HG03135 (cell line): ENCODE measurements at regions not wholly inside any gene's neighbourhood (a gene's known extent, or its start where the extent isn't known, plus 50 kb on each side); places are given as distances from the start of the nearest gene placed in this dataset.
"Not testable (repeated sequence)": the region's sequence is repeated elsewhere in the genome, so short reads cannot be mapped to it uniquely, and the experiment has no call there.

ENCODE experiments used
- ATAC-seq: cut with Tn5 transposase; IDR thresholded peaks from one replicate; pipeline ENCODE4 v1.9.1; 2021; ENCODE audit warnings: mild to moderate bottlenecking, moderate library complexity; ENCODE audit not compliant: unreplicated experiment

GRCh38 chr13:66072097-66072496 is 1158.0 kb downstream of the PCDH9 start:
- not testable (repeated sequence) for ATAC-seq

GRCh38 chr13:66071608-66072007 is 1158.5 kb downstream of the PCDH9 start:
- ATAC-seq = no peak

DNA sequence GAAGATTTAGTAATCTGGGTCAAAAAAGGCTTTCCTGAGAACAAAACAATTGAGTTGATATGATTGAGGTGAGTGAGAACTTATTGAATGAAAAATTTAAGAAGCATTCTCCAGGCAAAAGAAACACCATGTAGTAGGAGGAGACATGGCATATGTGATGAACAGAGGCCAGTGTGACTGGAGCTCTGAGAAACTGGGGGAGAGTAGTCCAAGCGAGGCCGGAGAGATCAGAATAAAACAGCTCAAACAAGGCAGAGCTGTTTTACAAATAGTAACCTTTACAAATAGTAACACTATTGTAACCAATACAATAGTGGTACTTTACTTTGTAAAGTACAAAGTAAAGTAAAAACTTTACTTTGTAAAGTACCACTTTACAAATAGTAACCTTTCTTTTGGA is 1159.1 kb downstream of the PCDH9 start:
- ATAC-seq = no peak

GRCh38 chr13:66069570-66069969 is 1160.6 kb downstream of the PCDH9 start:
- ATAC-seq = no peak

GRCh38 chr13:66068683-66069082 is 1161.5 kb downstream of the PCDH9 start:
- ATAC-seq = no peak

GRCh38 chr13:66048888-66049287 is 1181.2 kb downstream of the PCDH9 start:
- no peak for ATAC-seq

GRCh38 chr13:66040506-66040905 is 1189.6 kb downstream of the PCDH9 start:
- no peak for ATAC-seq

DNA sequence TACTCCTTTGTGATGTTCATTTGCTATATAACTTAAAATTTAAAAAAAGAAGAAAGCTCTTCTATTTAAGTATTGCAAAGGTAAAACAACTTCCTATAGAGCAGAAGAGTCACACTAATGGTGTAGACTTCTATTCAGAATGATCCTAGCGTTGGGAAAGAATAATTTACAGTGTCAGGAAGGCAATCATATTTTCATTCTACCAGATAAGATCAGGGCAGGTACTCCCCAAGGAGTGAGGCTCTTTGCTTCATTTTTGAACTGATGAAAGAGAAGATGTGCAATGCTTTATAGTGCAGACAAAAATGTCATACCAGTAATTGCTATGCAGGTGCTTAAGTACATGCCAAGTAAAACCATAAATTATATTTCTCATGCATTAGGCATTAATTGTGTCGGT is 1193.0 kb downstream of the PCDH9 start:
- ATAC-seq = no peak

- no peak for ATAC-seq
These were observed 1193.5 kb downstream of the PCDH9 start for GRCh38 chr13:66036636-66037035.

DNA sequence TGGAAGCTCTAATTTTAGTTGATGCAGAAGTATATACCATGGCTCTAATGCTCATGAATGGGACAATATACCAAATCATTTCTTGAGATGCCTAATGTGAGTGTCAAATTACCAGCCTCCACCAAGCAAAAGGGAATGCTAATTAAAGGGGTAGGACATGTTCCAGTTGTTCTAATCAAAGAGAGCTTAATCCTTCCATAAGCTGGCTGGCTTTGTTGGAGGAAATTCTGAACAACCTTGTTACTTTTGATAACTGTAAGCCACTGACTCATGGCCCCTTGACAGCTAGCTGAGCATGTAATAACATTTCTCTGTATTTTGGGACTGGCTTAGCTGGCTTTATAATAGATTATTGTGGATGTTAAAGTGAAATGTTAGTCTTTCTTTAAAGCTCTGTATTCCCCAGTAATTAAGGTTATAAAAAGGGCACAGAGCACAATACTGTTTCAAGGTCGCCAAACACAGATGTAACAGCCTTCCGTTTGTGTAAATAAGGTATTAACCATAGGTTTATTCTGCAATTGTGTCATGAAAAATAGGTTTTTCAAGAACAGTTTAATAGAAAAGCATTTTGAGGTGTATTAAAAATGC is 1194.0 kb downstream of the PCDH9 start:
- no peak for ATAC-seq

DNA sequence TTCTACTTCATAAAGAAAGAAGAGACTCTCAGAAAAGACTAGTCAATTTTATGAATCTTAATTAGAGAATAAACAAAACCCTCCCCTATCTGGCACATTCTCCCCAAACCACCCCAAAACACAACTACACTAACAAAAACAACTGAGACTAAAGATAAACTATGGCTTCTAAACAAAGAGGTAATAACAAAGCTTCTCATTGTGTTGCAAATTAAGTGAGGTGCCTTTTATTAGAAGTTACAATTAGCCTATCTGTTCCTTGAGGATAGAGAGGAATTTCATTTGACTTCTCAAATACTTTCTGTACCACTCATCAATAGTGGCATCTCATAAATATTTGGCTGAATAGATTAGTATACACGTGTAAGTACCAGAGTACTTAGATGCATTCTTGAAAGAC is 1196.2 kb downstream of the PCDH9 start:
- no peak for ATAC-seq

GRCh38 chr13:66021846-66022245 is 1208.3 kb downstream of the PCDH9 start:
- ATAC-seq = no peak

- no peak for ATAC-seq
These were observed 1215.4 kb downstream of the PCDH9 start for GRCh38 chr13:66014771-66015170.

- no peak for ATAC-seq
These were observed 1220.9 kb downstream of the PCDH9 start for GRCh38 chr13:66009241-66009640.

DNA sequence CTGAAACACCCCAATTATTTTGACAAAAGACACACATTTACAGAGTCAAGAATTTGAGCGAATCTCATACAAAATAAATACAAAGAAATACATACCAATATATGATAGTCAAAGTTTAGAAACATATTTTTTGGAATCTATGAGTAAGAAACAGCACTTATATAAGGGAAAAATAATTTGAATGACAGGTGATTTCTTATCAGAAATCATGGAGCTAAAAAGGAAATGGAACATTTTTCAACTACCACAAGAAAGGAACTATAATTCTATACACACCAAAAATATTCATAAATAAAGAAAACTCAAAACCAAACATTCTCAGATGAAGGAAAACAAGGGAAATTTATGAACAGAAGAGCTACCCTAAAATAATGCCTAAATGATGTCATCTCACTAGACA is 1226.6 kb downstream of the PCDH9 start:
- no peak for ATAC-seq

DNA sequence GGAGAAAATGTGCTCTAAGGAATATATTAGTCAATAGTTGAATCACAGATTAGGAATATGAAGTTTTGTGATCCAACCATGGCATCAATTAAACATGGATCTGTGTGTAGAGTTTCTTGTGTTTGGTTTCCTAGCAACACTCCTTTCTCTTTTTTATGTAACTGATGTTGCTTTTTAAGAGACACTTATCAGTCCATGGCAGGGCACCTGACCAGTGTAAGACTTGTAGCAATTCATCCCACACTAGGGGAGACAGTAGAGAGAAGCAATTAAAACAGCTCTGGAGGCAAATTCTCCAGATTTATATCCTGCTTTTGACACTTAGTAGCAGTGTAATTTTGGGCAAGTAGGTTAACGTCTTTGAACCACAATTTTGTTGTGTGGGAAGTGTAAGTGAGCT is 1229.0 kb downstream of the PCDH9 start:
- ATAC-seq = no peak

DNA sequence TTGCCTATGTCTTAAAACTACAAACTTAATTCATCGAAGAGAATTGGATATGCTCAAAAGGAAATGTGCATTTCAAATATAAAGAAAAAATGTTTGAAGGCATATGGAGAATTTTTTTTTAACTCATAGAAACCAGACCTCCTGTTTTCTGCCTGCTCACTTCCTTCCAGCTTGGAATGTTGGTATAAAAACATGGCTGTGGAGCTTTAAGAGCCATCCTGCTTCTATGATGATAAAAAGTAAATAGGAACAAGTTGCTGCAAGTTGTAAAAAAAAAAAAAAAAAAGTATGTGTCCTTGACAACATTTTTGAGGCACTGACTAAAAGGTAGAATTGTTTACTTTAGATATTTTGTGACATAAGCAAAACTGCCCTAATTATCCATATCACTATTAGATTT is 1230.7 kb downstream of the PCDH9 start:
- no peak for ATAC-seq

- ATAC-seq = no peak
These were observed 1239.5 kb downstream of the PCDH9 start for GRCh38 chr13:65990684-65991083.

GRCh38 chr13:65985612-65986011 is 1244.5 kb downstream of the PCDH9 start:
- no peak for ATAC-seq

GRCh38 chr13:65977525-65977924 is 1252.6 kb downstream of the PCDH9 start:
- no peak for ATAC-seq

- no peak for ATAC-seq
These were observed 1258.6 kb downstream of the PCDH9 start for GRCh38 chr13:65971541-65971940.

GRCh38 chr13:65966991-65967451 is 1263.1 kb downstream of the PCDH9 start:
- ATAC-seq = no peak

GRCh38 chr13:65965501-65965900 is 1264.6 kb downstream of the PCDH9 start:
- no peak for ATAC-seq
